Endothelial cell (in vitro differentiated cells): ENCODE measurements at regions not wholly inside any gene's neighbourhood (a gene's known extent, or its start where the extent isn't known, plus 50 kb on each side); places are given as distances from the start of the nearest gene placed in this dataset.
"Not testable (repeated sequence)": the region's sequence is repeated elsewhere in the genome, so short reads cannot be mapped to it uniquely, and the experiment has no call there.

Experiments used
- DNase-seq: peaks from one replicate; pipeline ENCODE4 v3.0.0; 2021; ENCODE audit warnings: low spot score
- H3K27ac Mint-ChIP-seq: one replicate; pipeline ENCODE4 v1.8.0; 2021; ENCODE audit warnings: mixed read lengths, inconsistent platforms; ENCODE audit not compliant: unreplicated experiment
- H3K27me3 Mint-ChIP-seq: one replicate; pipeline ENCODE4 v1.8.0; 2021; ENCODE audit warnings: mild to moderate bottlenecking, moderate library complexity, mixed read lengths, inconsistent platforms; ENCODE audit not compliant: unreplicated experiment
- H3K36me3 Mint-ChIP-seq: one replicate; pipeline ENCODE4 v1.8.0; 2021; ENCODE audit warnings: mild to moderate bottlenecking, low read depth, mixed read lengths, inconsistent platforms; ENCODE audit not compliant: unreplicated experiment
- H3K4me1 Mint-ChIP-seq: one replicate; pipeline ENCODE4 v1.8.0; 2021; ENCODE audit warnings: mild to moderate bottlenecking, mixed read lengths, inconsistent platforms; ENCODE audit not compliant: unreplicated experiment
- H3K4me3 Mint-ChIP-seq: one replicate; pipeline ENCODE4 v1.8.0; 2021; ENCODE audit warnings: mild to moderate bottlenecking, mixed read lengths, inconsistent platforms; ENCODE audit not compliant: unreplicated experiment
- H3K9me3 Mint-ChIP-seq: one replicate; pipeline ENCODE4 v1.8.0; 2021; ENCODE audit warnings: mixed read lengths, inconsistent platforms; ENCODE audit not compliant: unreplicated experiment

DNA sequence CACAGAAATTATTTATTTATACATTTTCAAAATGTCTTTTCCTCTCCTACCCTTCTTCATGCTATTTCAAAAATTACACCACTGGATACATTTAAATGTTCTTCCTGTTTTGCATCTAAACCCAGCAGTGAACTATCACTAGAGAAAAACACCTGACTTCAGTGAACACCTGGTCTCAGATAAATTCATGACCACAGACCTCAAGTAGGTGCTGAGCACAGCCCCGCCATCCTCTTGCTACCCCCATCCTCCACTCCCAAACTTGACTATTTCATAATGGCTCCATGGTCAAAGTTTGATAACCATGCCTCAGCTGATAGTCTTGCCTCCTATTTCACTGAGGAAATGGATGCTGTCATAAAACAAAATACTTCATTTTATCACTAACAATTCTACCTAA lies 56.6 kb upstream of the POMZP3 start:
- DNase-seq, H3K4me3 Mint-ChIP-seq, H3K27ac Mint-ChIP-seq, H3K27me3 Mint-ChIP-seq, H3K4me1 Mint-ChIP-seq, H3K36me3 Mint-ChIP-seq, H3K9me3 Mint-ChIP-seq: not testable (repeated sequence)

DNA sequence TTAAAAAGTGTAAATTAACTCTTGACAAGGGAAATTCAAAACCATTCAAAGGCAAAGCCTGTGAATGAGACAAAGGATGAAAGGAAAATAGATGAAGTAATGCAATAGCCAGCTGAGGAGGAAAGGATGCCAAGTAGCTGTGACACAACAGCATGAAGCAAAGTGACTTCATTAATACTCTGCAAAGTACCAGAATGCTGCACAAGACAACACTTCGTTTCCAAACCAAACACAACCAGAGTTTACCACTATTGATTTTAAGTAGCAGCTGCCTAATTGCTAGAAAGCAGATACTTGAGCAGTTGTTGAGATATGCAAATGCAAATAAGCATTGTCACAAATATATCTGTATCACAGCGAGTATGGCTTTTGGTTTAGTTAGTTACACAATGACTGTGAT lies 54.7 kb upstream of the POMZP3 start:
- H3K4me1 Mint-ChIP-seq, H3K4me3 Mint-ChIP-seq, DNase-seq, H3K27me3 Mint-ChIP-seq, H3K36me3 Mint-ChIP-seq, H3K27ac Mint-ChIP-seq, H3K9me3 Mint-ChIP-seq: not testable (repeated sequence)

DNA sequence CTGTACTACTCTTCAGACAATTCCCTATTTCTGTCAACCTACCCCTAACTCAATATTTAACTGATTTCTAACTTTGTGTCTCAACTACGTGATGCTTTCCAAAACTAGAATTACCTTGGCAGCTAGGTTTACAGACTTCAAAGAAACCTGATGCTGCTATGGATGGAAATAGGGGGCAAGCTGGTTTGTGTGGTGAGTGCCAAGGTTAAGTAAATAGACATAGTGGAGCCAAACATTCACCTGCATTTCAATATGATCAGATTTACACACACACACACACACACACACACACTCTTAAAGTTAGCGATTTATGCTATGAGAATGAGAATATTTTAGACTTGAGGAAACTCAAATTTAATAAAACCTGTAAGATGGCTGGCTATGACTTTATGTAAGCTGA lies 52.1 kb upstream of the POMZP3 start:
- DNase-seq, H3K4me1 Mint-ChIP-seq, H3K36me3 Mint-ChIP-seq, H3K9me3 Mint-ChIP-seq, H3K27ac Mint-ChIP-seq, H3K4me3 Mint-ChIP-seq, H3K27me3 Mint-ChIP-seq: not testable (repeated sequence)

DNA sequence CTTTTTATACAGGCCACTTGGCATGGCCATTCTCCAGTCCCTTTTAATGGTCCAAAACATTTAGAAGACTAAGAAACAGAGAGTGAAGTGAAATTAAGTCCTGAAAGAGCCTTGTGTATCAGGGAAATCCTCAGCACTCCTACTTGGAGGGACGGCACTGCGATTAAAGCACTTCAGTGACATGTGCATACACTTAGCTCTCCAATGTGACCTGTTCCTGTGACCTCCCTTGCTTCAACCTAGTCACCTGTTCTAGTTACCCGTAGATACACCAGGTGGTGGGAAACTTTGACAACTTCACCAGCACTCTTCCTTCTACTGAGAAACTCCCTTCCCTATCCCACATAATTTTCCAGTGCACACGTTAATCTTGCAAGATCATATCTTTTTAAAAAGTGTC lies 51.4 kb upstream of the POMZP3 start:
- not testable (repeated sequence) for H3K4me1 Mint-ChIP-seq, H3K36me3 Mint-ChIP-seq, H3K27me3 Mint-ChIP-seq, DNase-seq, H3K27ac Mint-ChIP-seq, H3K4me3 Mint-ChIP-seq, H3K9me3 Mint-ChIP-seq

DNA sequence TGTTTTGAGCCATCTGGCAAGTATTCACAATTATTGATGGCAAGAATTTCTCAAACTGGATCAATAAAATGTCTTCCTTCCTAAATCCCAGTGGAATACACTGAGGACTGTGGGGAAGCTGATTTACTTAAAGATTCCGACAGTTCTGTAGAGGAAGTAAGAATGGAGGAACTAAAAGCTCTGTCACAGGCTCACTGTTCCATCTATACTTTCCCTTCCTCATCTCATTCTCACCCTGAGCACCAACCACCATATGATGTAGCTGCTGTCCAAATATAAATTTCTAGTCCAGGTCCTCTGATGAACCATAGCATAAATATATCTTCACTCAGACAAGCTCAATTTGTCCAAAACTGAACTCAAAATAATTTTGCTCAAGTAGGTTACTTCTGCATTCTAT lies 49.8 kb upstream of the POMZP3 start:
- H3K27me3 Mint-ChIP-seq, result not testable (repeated sequence)

More for the DNA sequence above, 49.8 kb upstream of the POMZP3 start:
- DNase-seq, H3K4me1 Mint-ChIP-seq, H3K4me3 Mint-ChIP-seq, H3K9me3 Mint-ChIP-seq, H3K36me3 Mint-ChIP-seq, H3K27ac Mint-ChIP-seq: not testable (repeated sequence)
